ENCODE measurements at regions not wholly inside any gene's neighbourhood (a gene's known extent, or its start where the extent isn't known, plus 50 kb on each side); places are given as distances from the start of the nearest gene placed in this dataset.

DNA sequence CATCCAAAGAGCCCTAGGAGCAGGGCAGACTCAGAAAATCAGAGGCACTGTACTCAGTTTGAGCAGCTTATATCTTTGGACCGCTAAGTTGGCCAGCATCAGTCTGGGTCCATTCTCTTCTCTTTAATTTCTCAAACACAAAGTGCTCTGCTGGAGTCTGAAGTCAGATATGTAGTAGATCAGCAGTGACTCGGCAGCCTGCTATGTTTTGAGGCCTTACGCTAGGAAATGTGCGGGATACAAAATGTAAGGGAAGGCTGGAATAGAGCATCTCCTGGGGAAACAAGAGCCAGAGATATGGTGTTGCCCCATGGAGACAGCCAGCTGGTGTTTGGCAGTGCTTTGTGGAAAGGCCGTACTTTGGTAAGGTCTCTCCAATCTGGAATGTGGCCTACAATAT is 60.6 kb upstream of the VKORC1L1 start:
- TF ChIP-seq, protein P1, sequence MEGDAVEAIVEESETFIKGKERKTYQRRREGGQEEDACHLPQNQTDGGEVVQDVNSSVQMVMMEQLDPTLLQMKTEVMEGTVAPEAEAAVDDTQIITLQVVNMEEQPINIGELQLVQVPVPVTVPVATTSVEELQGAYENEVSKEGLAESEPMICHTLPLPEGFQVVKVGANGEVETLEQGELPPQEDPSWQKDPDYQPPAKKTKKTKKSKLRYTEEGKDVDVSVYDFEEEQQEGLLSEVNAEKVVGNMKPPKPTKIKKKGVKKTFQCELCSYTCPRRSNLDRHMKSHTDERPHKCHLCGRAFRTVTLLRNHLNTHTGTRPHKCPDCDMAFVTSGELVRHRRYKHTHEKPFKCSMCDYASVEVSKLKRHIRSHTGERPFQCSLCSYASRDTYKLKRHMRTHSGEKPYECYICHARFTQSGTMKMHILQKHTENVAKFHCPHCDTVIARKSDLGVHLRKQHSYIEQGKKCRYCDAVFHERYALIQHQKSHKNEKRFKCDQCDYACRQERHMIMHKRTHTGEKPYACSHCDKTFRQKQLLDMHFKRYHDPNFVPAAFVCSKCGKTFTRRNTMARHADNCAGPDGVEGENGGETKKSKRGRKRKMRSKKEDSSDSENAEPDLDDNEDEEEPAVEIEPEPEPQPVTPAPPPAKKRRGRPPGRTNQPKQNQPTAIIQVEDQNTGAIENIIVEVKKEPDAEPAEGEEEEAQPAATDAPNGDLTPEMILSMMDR (conservative IDR thresholded peaks at IDR 0.05; ENCODE audit: low read depth, low read length), result no peak
- TF ChIP-seq SMC3 (IDR thresholded peaks at IDR 0.05; ENCODE audit: low read depth, low read length) (no peak), RCOR1 (IDR thresholded peaks at IDR 0.05; ENCODE audit: insufficient replicate concordance, low read length) (no peak), POLR2A (IDR thresholded peaks at IDR 0.05; ENCODE audit: low read depth, low read length) (no peak)

Measured in IMR-90 (cell line).